GM21390 (cell line): ENCODE measurements at regions not wholly inside any gene's neighbourhood (a gene's known extent, or its start where the extent isn't known, plus 50 kb on each side); places are given as distances from the start of the nearest gene placed in this dataset.

Experiments used
- ATAC-seq: cut with Tn5 transposase; IDR thresholded peaks from one replicate; pipeline ENCODE4 v1.9.1; 2021; ENCODE audit not compliant: unreplicated experiment

DNA sequence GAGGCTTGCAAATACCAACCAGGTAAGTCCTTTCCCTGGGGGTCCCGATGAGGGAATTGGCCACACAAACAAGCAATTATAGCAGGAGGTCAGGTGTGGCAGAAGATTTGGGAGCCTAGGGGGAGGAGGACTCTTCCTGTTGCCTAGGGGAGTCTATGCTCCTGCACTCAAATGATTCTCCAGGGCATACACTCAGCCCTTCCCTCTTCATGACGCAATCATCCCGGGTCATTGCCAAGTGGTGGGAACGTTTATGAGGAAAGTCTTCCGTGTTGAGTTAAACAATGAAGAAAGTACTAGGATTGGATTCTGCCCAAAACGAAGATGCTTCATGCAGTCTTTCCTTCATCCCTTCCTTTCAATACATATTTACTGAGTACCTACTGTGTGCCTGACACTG is 186.5 kb upstream of the TSHZ2 start:
- no peak for ATAC-seq

DNA sequence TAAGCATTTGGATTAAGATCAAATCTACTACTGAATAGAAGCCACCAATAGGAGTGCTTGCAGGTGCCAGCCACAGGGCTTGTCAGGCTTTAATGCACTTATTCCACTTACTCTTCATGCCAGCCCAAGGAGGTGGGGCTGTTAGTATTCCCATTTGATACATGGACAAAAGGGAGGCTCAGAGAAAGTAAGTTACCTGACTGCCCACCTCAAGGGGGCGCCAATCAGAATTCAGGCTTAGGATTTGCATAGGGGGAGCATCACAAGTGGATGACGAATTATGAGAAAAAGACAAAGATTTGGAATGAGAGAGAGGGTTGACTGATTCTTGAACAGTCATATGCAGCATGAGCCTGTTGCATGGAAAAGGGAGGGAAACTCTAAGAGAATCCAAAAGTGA is 188.4 kb upstream of the TSHZ2 start:
- no peak for ATAC-seq

DNA sequence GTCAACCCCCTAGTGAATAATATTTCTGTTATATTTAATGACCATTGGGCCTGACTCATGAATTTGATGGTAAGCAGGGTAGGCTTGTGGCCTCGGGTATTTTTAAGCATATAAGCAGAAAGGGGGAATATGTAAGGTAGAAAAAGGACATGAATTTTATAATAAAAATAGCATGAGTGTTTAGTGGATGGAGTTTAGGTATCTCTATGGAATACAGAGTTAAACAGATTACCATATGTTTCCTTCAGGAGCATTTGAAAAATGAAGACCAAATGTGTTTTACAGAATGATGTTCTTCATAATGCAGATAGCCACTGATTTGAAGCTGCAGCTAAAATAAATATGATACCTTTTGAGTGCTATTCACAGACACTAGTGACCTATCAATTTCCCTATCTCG is 191.7 kb upstream of the TSHZ2 start:
- no peak for ATAC-seq

DNA sequence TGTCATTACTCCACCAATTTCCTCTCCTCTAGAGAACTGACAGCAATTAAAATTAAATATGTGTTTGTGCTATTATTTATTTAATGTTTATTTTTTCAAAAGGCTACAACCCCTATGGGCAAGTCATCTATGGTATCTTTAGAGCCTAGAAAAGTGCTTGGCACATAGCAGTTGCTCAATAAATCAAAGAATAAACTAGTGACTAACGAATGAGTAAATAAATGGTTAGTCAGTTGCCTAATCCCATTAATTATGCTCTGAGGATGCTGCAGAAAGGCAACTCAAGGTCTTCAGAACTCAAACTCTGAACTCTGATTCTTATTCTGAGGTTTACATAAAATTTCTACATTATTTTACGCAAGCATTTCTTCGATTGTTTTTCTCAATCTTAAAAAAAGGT is 193.0 kb upstream of the TSHZ2 start:
- ATAC-seq, result no peak

DNA sequence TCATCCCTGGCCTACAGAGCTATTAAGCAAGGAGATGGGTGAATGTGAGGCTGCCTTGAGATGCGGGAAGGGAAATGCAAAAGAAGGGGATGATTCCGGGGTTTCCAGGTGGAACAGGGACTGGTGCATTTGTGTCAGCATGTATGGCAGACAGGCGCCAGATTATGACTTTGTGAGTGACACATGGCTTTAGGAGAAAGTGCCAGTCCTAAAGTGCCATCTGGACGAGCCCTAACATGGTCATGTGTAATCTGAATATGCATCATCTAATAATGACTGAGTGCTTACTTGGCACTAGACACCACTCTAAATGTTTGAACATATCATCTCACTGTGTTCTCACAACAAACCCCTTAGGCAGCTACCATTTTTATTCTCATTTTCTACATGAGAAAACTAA is 195.0 kb upstream of the TSHZ2 start:
- ATAC-seq, result no peak

DNA sequence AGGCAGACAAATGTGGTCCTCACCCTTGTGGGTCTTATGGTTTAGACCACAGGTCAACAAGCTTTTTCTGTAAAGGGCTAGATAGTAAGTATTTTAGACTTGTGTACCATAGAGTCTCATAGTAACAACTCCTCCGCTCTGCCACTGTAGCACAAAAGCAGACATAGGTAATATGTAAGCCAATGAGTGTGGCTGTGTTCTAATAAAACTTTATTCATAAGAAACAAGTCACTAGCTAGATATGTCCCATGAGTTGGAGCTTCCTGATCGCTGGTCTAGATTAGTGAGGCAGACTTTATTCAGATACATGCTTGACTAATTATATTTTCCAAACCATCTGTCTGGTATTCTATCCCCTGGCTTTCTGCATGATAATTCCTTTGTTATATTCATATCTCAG is 196.4 kb upstream of the TSHZ2 start:
- ATAC-seq, result no peak

DNA sequence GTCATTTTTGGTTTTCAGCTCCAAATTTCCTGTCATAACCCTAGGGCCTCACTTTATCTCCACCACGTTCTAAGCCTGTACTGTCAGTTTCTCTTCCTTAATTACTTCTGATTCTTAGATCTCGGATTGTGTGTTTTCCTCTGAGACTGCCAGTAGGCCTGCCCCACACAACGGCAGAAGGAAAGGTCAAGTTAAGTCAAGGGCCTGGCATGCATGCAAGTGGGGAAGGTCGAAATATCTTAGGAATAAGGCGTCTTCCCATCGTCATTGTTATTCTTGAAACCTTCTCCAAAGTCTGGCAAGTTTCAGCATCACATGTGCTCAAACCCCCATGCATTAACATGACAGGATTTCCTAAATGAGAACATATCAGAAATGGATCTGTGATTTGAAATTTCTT is 203.5 kb upstream of the TSHZ2 start:
- ATAC-seq, result no peak

DNA sequence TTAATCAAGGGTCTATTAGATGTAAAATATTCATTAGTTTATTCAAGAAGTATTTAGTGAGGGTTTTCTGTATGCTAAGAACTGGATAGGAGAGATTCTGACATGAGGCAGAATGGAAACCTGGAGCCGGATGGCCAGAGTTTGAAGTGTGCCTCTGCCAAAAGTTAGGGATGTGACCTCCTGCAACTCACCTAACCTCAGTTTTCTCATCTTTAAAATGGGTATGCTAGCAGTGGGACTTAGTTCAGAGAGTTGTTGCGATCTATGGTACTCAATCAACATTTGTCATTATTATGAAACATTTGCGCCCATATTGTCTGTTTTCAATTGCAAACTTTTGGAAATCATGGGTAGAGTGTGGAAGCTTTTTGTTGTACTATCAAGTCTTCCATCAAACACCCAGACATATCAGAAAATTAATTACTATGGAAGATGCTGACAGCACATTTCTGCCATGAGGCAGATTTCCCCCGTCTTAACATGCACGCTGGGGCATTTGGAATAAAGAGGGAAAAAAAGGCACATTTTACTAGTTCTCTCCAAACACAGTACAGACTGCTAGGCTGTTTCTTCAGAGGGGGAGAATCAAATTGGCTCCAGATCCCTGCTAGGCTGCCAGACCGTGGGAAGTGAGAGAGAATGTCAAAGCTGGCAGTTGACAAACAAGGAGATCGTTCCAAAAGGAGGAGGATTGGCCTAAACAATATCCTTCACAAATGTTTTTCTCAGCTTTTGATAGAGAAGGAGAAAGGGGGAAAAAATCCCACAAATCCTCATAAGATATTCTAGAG is 205.3 kb upstream of the TSHZ2 start:
- ATAC-seq, result no peak

DNA sequence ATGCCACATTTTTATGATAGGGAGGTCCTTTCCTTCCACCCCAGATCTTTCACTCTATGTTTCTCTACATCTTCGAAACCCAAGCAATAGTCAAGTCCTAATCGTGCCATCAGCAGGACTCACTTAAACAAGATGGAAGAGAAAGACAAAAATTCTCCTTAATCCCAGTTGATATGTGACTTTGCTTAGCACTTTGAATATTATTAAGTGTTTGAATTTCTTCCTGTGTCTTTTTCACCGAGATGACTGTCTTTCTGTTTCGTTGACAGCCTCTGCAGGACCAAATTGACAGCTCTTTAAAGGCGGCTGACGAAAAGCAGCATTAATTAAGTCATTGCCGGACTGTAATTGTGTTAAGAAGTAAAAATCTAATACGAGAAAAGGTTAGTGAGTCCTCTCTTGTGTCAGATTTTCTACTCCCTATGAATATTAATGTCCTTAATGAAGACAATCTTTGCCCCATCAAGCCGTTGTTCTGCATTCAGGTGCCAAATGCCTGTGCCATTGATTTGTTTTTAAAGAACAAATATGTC is 208.8 kb upstream of the TSHZ2 start:
- no peak for ATAC-seq

DNA sequence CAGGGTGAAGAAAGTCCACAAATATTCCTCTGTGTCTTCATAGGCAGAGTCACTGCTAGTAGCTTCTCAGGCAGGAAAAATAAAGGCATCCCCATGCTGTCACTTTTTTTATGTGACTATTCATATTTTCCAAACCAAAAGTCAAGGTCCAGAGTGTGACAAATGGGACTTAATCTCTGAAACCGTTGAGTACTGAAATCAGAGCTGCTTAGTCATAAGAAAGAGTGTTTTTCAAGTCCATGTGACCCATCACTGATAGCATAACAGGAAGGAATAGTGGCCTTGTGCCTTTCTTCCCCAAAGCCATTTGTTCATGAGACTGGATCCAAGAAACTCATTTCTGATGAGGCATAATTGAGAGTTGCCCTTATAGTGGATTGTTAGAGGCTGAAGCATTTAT is 210.3 kb upstream of the TSHZ2 start:
- no peak for ATAC-seq

DNA sequence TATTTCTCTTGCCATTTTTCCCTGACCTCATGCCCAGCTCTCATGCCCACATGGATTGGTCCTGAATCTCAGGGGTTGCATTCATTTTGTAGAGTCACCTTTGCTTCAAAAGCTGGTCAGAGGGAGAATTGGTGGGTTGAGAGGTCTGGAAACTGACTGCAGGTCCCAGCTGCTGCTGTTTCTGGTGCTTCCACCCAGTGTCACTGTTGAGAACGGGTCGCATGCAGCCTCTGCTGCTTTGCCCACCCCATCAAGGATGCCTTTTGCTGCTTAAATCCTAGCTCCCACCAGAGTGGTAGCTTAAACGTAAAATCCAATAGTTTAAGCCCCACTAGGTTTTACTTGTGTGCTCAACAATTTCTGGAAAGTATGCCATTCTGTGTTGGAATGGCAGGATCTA is 211.4 kb upstream of the TSHZ2 start:
- ATAC-seq, result no peak

DNA sequence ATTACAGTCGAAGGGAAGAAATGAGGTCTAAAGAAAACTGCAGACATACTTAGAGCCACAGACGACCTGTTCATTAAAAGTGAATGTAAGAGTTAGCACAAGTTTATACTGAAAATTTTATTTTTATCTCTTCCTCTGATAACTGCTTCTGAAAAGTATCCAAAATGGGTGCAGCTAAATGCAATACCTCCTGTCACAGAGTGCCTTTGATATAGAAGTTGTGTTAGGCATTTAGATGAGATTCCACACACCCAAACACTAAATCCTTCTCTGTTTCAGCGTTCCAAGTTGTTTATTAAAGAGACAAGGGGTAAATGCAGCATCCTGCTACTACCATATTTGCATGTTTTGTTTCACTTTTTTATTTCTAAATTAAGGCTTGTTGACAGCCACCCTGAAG is 214.7 kb upstream of the TSHZ2 start:
- ATAC-seq, result no peak

DNA sequence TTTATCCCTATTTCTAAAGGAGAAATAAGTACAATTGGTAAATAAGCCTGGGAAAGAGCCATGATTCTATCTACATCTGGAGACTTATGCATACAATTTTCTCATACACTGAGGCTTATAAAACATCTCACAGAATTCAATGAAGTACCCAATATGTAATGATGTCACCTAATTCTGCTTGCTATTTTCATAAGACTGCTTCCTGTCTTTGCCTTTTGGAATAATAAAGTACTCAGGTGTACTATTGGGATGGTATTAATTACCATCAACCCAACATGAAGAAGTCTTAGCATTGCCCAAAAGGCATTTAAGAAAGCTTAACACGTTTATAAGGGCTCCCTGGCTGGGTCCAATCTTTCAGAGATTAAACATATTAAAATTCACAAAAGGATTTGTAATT is 216.4 kb upstream of the TSHZ2 start:
- no peak for ATAC-seq

DNA sequence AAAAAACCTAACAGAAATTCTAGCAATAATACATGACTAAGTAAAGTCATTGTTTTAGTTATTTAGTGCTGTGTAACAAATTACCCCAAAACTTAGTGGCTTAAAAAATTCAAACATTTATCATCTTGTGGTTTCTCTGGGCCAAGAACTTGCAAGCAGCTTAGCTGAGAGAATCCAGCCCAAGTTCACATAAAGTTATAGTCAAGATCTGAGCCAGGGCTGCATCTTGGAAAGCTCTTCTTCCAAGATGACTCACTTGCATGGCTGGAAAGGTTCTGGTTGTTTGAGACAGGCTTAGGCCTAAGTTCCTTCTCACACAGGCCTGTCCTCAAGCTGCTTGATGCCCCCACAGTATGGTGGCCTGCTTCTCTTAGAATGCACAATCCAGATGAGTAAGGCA is 217.8 kb upstream of the TSHZ2 start:
- no peak for ATAC-seq

DNA sequence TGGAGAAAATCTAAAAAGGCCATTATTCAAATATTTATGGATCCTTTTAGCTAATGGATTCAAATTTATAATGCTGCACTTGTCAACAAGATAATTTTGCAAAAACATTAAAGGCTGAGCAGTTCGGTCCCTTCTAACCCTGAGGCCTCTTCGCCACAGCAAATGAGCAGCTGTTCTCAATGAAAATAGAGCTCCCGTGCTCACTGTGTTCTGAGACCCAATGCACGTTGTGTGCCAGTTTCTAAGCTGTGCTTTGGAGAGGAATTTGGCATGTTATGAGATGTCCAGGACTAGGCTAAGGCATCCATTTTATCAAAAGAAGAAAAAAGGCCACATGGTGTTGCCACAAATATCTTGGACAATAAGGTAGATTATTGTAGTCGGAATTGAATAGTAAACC is 220.1 kb upstream of the TSHZ2 start:
- ATAC-seq, result no peak

DNA sequence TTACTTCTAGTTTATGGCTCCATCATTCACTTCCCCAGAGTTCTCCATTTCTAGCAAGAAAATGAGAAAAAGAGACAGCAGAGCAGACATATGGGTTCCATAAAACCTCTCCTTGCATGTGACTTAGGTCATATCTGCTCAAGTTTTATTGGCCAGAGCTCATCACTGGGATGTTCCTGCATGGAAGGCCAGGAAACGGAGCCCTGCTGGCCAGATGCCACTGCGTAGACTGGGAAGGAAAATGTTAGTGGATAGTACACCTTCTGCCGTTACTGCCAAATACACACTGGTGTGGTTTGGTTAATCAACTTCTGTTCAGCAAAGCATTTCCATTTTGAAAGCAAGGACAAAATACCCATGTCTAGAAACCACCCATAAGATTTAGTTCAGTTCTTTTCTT is 220.6 kb upstream of the TSHZ2 start:
- ATAC-seq, result no peak

DNA sequence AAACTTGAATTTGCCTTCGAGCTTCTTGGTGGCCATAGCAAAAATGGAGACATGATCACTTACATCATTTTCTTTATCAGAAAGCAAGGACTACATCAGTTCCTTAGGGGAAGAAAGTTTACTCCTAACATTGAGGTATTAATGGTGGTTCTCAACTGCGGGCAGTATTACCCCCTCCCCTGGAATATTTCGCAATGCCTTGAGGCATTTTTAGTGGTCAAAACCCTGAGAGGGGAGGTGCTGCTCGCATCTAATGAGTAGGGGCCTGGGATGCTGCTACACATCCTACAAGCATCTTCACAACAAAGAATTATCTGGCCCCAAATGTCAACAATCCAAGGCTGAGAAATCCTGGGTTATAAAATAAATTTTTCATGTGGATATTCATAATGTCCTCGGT is 222.2 kb upstream of the TSHZ2 start:
- ATAC-seq, result no peak

DNA sequence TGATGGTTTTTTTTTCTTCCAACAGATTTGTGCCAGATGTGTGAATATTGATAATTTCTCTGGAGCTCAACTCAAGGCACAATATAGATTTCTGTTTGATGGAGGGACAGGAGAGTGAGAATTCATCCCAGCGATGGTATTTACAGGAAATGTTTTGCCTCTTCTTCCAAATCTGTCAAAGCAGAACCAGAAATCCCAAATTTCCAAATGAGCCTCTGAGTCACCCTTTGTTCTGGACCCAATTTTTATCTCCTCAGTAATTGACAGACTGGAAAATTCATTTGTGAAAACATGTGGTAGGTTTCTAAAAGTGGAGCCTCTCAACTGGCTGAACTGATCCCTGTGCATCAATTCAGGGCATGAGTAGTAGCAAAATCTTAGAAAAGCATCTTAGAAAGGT is 223.2 kb upstream of the TSHZ2 start:
- no peak for ATAC-seq

DNA sequence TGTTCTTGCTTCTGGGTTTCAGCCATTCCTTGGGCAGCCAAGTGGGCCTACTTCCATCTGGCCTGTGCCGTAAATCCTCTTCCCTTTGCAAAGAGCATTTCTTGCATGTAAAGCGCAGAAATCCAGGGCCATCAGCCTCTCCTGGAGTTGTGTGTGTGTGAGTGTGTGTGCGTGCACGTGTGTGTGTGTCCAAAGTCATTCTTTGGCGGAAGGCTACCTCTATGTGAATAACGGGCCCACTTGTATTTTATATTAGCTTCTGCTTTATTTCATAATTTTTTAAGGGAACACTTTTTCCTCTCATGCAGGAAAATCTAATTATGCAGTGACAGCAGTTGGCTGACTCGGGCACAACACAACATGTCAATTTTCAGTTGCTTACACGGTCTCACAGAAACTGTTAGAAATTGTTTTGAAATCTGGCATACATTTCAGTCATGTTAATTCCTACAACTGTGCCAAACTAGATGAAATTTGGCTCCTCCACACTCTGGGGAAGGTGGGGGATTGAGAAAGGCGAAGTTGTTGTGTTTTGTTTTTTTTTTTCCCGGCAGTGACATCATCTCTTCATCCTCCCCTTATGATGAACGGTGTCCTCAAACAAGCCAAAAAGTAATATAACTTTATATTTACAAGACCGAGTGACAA is 223.7 kb upstream of the TSHZ2 start:
- no peak for ATAC-seq

DNA sequence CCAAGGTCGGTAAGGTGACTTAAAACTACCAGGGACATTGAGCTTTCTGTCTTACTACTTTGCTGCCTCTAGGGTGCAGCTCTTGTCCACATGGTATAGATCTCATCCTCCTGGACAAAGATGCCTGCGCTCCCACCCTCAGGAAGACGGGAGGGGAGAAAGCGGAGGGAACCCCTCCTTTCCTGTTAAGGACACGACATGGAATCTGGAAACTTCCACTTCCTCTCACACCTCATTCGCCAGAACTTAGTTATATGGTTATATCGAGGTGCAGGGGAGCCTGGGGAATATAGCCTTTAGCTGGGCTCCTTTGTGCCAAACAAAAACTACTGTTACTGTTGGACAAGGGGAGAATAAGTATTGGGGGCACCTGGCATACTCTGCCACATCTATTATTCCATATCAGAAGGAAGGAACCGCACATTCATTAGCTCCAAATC is 224.3 kb upstream of the TSHZ2 start:
- no peak for ATAC-seq

DNA sequence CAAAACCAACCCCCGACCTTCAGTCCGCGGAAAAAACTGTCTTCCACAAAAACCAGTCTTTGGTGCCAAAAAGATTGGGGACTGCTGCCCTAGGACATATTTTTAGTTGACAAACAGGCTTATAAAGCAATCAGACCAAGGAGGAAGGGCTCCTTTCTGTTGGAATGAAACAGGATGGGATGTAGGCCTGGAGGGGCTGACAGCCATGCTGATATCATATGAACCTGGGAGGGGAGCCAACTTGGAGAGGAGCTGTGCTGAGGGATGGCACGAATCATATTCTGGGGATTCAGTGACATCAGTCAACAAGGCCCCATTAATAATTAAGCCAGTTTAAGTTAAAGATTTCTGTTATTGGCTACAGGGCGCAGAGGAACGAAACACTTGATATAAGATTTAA is 225.4 kb upstream of the TSHZ2 start:
- no peak for ATAC-seq

DNA sequence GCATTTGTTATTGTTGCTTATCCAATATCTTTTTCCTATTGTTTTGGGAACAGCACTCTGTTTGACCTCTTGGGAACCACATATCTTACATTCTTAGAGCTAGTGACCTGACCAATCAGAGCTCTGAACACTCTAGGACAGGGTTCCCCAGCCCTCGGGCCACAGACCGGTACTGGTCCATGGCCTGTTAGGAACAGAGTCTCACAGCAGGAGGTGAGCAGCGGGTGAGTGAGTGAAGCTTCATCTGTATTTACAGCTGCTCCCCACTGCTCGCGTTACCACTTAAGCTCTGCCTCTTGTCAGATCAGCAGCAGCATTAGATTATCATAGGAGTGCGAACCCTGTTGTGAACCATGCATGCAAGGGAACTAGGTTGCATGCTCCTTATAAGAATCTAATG is 226.0 kb upstream of the TSHZ2 start:
- ATAC-seq, result no peak

DNA sequence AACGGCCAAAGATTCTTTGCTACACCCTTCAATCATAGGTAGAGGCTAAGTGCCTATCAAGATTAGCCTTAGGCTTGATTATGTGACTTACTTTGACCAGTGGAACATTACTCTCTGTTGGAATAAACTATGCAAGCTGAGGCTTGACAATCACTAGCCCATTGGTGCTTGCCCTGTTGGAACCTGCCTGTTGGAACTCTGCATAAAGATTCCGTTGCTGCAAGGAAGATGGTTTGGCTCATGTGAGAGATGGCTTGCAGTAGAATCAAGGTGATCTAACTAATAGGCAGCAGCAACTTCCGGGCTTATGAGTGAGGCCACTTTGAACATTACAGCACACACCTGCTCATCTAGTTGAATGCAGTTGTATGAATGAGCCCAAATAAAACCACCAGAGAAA is 227.7 kb upstream of the TSHZ2 start:
- no peak for ATAC-seq
